Neural crest cell (in vitro differentiated cells): ENCODE measurements at regions not wholly inside any gene's neighbourhood (a gene's known extent, or its start where the extent isn't known, plus 50 kb on each side); places are given as distances from the start of the nearest gene placed in this dataset.
A peak's percentile ranks its signal among the peaks of the same experiment; 100 is the strongest.

Experiments
- DNase-seq: peaks from one replicate; pipeline ENCODE4 v3.0.0; 2021; ENCODE audit warnings: low read depth, mixed read lengths, low spot score
- H3K27ac Mint-ChIP-seq: one replicate; pipeline ENCODE4 v1.8.0; 2021; ENCODE audit warnings: mild to moderate bottlenecking, mixed read lengths; ENCODE audit not compliant: unreplicated experiment
- H3K27me3 Mint-ChIP-seq: 2 replicates; pipeline ENCODE4 v1.8.0; 2021; ENCODE audit warnings: low read depth, mild to moderate bottlenecking, mixed read lengths
- H3K36me3 Mint-ChIP-seq: 2 replicates; pipeline ENCODE4 v1.8.0; 2021; ENCODE audit warnings: low read depth, mild to moderate bottlenecking, mixed read lengths
- H3K4me1 Mint-ChIP-seq: 2 replicates; pipeline ENCODE4 v1.8.0; 2021; ENCODE audit warnings: mixed read lengths
- H3K4me3 Mint-ChIP-seq: one replicate; pipeline ENCODE4 v1.8.0; 2021; ENCODE audit warnings: mild to moderate bottlenecking, mixed read lengths
- H3K9me3 Mint-ChIP-seq: 2 replicates; pipeline ENCODE4 v1.8.0; 2021; ENCODE audit warnings: mixed read lengths
- TF ChIP-seq, protein P1 (sequence below): fragments of 200-600 bp; sonication (generic); conservative IDR thresholded peaks from 2 replicates; pipeline ENCODE4 v1.5.0; 2021; ENCODE audit warnings: antibody characterized with exemption, mild to moderate bottlenecking

GRCh38 chr4:41853973-41854372 is 81.3 kb upstream of the TMEM33 start:
- Mint-ChIP-seq H3K9me3 (no peaks in the 10 kb centered on the region), H3K27me3 (peaks cover 36% of the 10 kb centered on the region), H3K27ac (no peak overlapping the region), H3K4me3 (no peak overlapping the region), H3K4me1 (peaks cover 27% of the 10 kb centered on the region), H3K36me3 (no peaks in the 10 kb centered on the region)
- TF ChIP-seq, protein P1, sequence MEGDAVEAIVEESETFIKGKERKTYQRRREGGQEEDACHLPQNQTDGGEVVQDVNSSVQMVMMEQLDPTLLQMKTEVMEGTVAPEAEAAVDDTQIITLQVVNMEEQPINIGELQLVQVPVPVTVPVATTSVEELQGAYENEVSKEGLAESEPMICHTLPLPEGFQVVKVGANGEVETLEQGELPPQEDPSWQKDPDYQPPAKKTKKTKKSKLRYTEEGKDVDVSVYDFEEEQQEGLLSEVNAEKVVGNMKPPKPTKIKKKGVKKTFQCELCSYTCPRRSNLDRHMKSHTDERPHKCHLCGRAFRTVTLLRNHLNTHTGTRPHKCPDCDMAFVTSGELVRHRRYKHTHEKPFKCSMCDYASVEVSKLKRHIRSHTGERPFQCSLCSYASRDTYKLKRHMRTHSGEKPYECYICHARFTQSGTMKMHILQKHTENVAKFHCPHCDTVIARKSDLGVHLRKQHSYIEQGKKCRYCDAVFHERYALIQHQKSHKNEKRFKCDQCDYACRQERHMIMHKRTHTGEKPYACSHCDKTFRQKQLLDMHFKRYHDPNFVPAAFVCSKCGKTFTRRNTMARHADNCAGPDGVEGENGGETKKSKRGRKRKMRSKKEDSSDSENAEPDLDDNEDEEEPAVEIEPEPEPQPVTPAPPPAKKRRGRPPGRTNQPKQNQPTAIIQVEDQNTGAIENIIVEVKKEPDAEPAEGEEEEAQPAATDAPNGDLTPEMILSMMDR = peak; percentile 36
- DNase-seq = no peak

DNA sequence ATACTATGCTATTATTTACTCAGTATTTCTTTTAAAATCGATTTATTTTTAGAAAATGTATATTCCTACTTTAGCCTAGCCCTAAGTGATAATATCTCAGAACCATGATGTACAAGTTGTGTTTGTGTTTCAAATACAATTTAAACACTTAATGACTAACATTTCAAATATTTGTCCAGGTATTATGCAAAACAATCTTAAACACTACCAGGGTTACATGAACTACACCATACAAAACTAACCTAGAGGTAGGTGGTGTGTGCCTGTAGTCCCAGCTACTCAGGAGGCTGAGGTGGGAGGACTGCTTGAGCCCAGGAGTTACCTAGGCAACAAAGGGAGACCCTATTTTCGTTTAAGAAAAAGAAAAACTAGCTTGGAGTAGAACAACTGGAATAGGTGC is 83.0 kb upstream of the TMEM33 start:
- Mint-ChIP-seq H3K4me1 (peaks cover 10% of the 10 kb centered on the region), H3K27me3 (peaks cover 26% of the 10 kb centered on the region), H3K9me3 (no peaks in the 10 kb centered on the region), H3K36me3 (no peaks in the 10 kb centered on the region), H3K4me3 (no peak overlapping the region), H3K27ac (no peak overlapping the region)
- TF ChIP-seq, protein P1 = no peak
- no peak for DNase-seq

DNA sequence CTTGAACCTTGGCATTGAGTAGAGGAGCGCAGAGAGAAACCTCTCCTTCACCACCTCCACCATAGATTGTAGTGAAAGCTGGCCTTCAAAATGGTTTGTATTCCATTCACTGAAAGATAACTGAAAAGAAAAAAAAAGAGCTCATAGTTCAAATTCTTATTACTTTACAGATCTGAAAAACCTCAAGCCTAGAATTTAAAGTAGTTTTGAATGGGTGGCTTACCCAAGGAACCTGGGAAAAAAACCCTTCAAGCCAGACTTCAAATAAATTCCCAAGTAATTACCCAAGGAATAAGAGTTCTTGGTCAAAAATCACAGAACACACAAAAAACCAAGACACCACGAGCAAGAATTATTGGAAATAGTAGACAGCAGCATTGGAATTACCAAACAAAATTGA is 83.6 kb upstream of the TMEM33 start:
- no peaks in the 10 kb centered on the region for H3K36me3 Mint-ChIP-seq
- H3K27me3 Mint-ChIP-seq = peaks cover 23% of the 10 kb centered on the region
- H3K9me3 Mint-ChIP-seq = no peaks in the 10 kb centered on the region
- TF ChIP-seq, protein P1 = no peak
- no peak overlapping the region for H3K27ac Mint-ChIP-seq
- no peak overlapping the region for H3K4me3 Mint-ChIP-seq
- H3K4me1 Mint-ChIP-seq = peaks cover 4% of the 10 kb centered on the region
- no peak for DNase-seq

DNA sequence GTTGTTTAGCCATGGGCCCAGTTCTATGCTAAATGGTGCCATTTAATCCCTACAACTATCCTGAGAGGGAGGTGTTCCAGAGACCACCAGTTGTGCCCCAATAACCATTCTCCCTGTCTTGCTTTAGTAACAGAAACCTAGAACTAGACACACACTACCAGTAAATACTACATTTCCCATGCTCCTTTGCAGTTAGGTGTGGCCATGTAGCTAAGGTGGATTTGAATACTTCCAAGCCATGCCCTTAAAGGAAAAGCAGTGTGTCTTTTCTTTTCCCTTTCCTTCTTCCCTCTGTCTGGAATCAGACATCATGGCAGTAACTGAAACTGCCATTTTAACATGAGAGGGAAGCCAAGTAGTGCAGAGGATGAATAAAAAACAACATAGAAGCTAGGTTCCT is 90.9 kb upstream of the TMEM33 start:
- H3K27ac Mint-ChIP-seq = no peak overlapping the region
- DNase-seq = no peak
- peaks cover 4% of the 10 kb centered on the region for H3K9me3 Mint-ChIP-seq
- no peaks in the 10 kb centered on the region for H3K36me3 Mint-ChIP-seq
- peaks cover 15% of the 10 kb centered on the region for H3K4me1 Mint-ChIP-seq
- no peak overlapping the region for H3K4me3 Mint-ChIP-seq
- H3K27me3 Mint-ChIP-seq = peaks cover 8% of the 10 kb centered on the region
- TF ChIP-seq, protein P1 = no peak

- TF ChIP-seq, protein P1 = no peak
- no peak for DNase-seq
- Mint-ChIP-seq H3K4me3 (no peak overlapping the region), H3K27me3 (no peaks in the 10 kb centered on the region), H3K36me3 (no peaks in the 10 kb centered on the region), H3K9me3 (peaks cover 6% of the 10 kb centered on the region), H3K27ac (no peak overlapping the region), H3K4me1 (peaks cover 19% of the 10 kb centered on the region)
Observed at GRCh38 chr4:41839916-41840854, 91.7 kb upstream of the PHOX2B start.
